Ovary (tissue), 7 donors: ENCODE measurements at regions not wholly inside any gene's neighbourhood (a gene's known extent, or its start where the extent isn't known, plus 50 kb on each side); places are given as distances from the start of the nearest gene placed in this dataset.
"Not testable (repeated sequence)": the region's sequence is repeated elsewhere in the genome, so short reads cannot be mapped to it uniquely, and the experiment has no call there.

Source experiments
- DNase-seq, 5 donors: peaks; one replicate each; pipeline ENCODE4 v3.0.0-alpha.2; 2019 to 2020
- H3K27ac ChIP-seq, 2 donors: fragments of 200-600 bp; one replicate each; pipeline versions ENCODE4 v1.5.1 to v1.8.0; 2019 to 2022
- H3K27me3 ChIP-seq: fragments of 200-600 bp; one replicate; pipeline ENCODE4 v1.8.0; 2022
- H3K36me3 ChIP-seq: fragments of 200-600 bp; sonication (generic); one replicate; pipeline ENCODE4 v1.5.1; 2019
- H3K4me1 ChIP-seq: one replicate; pipeline ENCODE4 v1.8.1; 2013; ENCODE audit warnings: mild to moderate bottlenecking, moderate library complexity; ENCODE audit not compliant: insufficient read depth
- H3K4me3 ChIP-seq: fragments of 200-600 bp; sonication (generic); one replicate; pipeline ENCODE4 v1.5.1; 2017
- H3K9me3 ChIP-seq, 2 donors: fragments of 200-600 bp in 1 of 2; sonication (generic) in 1 of 2; one replicate each; pipeline versions ENCODE4 v1.5.1 to v1.8.1; 2013 to 2019; ENCODE audit warnings: mild to moderate bottlenecking in 1 of 2, moderate library complexity in 1 of 2
- CTCF ChIP-seq, 3 donors: fragments of 450-650 bp in 2 of 3; fragments of 200-600 bp in 1 of 3; IDR thresholded peaks; one replicate each; pipeline versions ENCODE4 v1.5.1 to v1.8.0; 2016 to 2022; ENCODE audit warnings: antibody characterized with exemption in 3 of 3, mild to moderate bottlenecking in 1 of 3
- EP300 ChIP-seq: sonication (generic); formaldehyde crosslinking; IDR thresholded peaks from one replicate; pipeline ENCODE4 v1.6.1; 2017; ENCODE audit warnings: antibody characterized with exemption
- POLR2A ChIP-seq: fragments of 450-650 bp; IDR thresholded peaks from one replicate; pipeline ENCODE4 v1.6.1; 2017; ENCODE audit warnings: antibody characterized with exemption, mild to moderate bottlenecking, moderate library complexity
- WGBS, 3 donors: extraction: QIAGEN DNeasy Blood & Tissue Kit in 1 of 3; methylation state at CpG; one replicate each; pipeline versions ENCODE4 v1.1.5 to v1.1.7; 2013 to 2017; 5-methylcytosine and 5-hydroxymethylcytosine counted together
- intact Hi-C, 4 donors: fragments of 100-400 bp; cut with DNase I; formaldehyde crosslinking; loops; one replicate each; pipeline versions ENCODE4 v1.11.0 to v1.15.1; 2022 to 2023
- donor health status: DM: no; HTN: no; CAD: no; lungs with moderate emphysema.
- donor health status: DM: no; HTN: no; CAD: no.
- donor health status: Bipolar disorder and iron deficiency.
- donor health status: DM: no; HTN: no; CAD: no.
- donor health status: DM: yes; HTN: yes; CAD: no.

- Histone ChIP-seq H3K36me3 (no peaks in the 10 kb centered on the region), H3K27ac (no peak overlapping the region), H3K4me3 (no peak overlapping the region), H3K4me1 (peaks cover 1% of the 10 kb centered on the region), H3K9me3 (no peaks in the 10 kb centered on the region), H3K27me3 (no peaks in the 10 kb centered on the region)
- WGBS, 3 donors = 83 to 92% (median 88%) methylated on average over 5 of the region's 5 CpGs
- TF ChIP-seq CTCF (IDR thresholded peaks at IDR 0.05) = no peak
- TF ChIP-seq EP300 = no peak
- TF ChIP-seq POLR2A = no peak
- no peak for DNase-seq
- intact Hi-C loops = no loop called here
Observed at GRCh38 chr10:3375505-3375904, 202.9 kb upstream of the PITRM1 start.

GRCh38 chr10:3374914-3375313 is 202.3 kb upstream of the PITRM1 start:
- H3K27me3 ChIP-seq = no peaks in the 10 kb centered on the region
- H3K27ac ChIP-seq = no peak overlapping the region
- WGBS, 3 donors = 82 to 87% (median 85%) methylated on average over 2 of the region's 2 CpGs
- DNase-seq = no peak
- no peak overlapping the region for H3K4me3 ChIP-seq
- TF ChIP-seq CTCF (IDR thresholded peaks at IDR 0.05) (no peak), POLR2A (no peak), EP300 (no peak)
- intact Hi-C loops = no loop called here
- H3K36me3 ChIP-seq = no peaks in the 10 kb centered on the region
- H3K9me3 ChIP-seq = no peaks in the 10 kb centered on the region
- H3K4me1 ChIP-seq = peaks cover 1% of the 10 kb centered on the region

- DNase-seq, H3K9me3 ChIP-seq, intact Hi-C loops, H3K36me3 ChIP-seq, H3K4me1 ChIP-seq, H3K4me3 ChIP-seq, H3K27ac ChIP-seq, H3K27me3 ChIP-seq: not testable (repeated sequence)
- 61 to 63% (median 62%) methylated on average over 12 of the region's 13 CpGs for WGBS, 3 donors
Observed at GRCh38 chr10:3373374-3374027, 200.9 kb upstream of the PITRM1 start.

- Histone ChIP-seq H3K27ac (no peak overlapping the region), H3K4me3 (no peak overlapping the region), H3K36me3 (no peaks in the 10 kb centered on the region), H3K27me3 (no peaks in the 10 kb centered on the region), H3K4me1 (peaks cover 1% of the 10 kb centered on the region), H3K9me3 (no peaks in the 10 kb centered on the region)
- TF ChIP-seq POLR2A (no peak), EP300 (no peak), CTCF (IDR thresholded peaks at IDR 0.05) (no peak)
- 40 to 52% (median 48%) methylated on average over 3 of the region's 3 CpGs for whole genome bisulfite sequencing, 3 donors
- no peak for DNase-seq
- intact Hi-C loops = no loop called here
Observed at GRCh38 chr10:3372281-3372680, 199.7 kb upstream of the PITRM1 start.

- H3K36me3 ChIP-seq, intact Hi-C loops: not testable (repeated sequence)
Observed at GRCh38 chr10:3371624-3372023, 199.0 kb upstream of the PITRM1 start.

More at GRCh38 chr10:3371624-3372023, 199.0 kb upstream of the PITRM1 start:
- DNase-seq, H3K27ac ChIP-seq, H3K4me1 ChIP-seq, H3K9me3 ChIP-seq, H3K4me3 ChIP-seq, H3K27me3 ChIP-seq: not testable (repeated sequence)
